SJCRH30 (cell line): ENCODE measurements at regions not wholly inside any gene's neighbourhood (a gene's known extent, or its start where the extent isn't known, plus 50 kb on each side); places are given as distances from the start of the nearest gene placed in this dataset.

Source experiments
- DNase-seq, 2 experiments: peaks; one replicate each; pipeline ENCODE4 v3.0.0-alpha.2; 2015 to 2020
- H3K27ac ChIP-seq: fragments of 250-450 bp; sonication (Bioruptor Pico); 2 replicates; pipeline ENCODE4 v1.5.1; 2020; ENCODE audit warnings: mild to moderate bottlenecking, moderate library complexity
- H3K27me3 ChIP-seq: fragments of 250-450 bp; sonication (Bioruptor Pico); 2 replicates; pipeline ENCODE4 v1.5.1; 2020; ENCODE audit warnings: mild to moderate bottlenecking, moderate library complexity
- H3K36me3 ChIP-seq: fragments of 250-450 bp; sonication (Bioruptor Pico); 2 replicates; pipeline ENCODE4 v1.5.1; 2020; ENCODE audit warnings: mild to moderate bottlenecking, moderate library complexity
- H3K4me1 ChIP-seq: fragments of 250-450 bp; sonication (Bioruptor Pico); 2 replicates; pipeline ENCODE4 v1.5.1; 2020; ENCODE audit warnings: mild to moderate bottlenecking, moderate library complexity
- H3K4me3 ChIP-seq: fragments of 250-450 bp; sonication (Bioruptor Pico); 2 replicates; pipeline ENCODE4 v1.5.1; 2020; ENCODE audit warnings: mild to moderate bottlenecking, moderate library complexity
- H3K9me3 ChIP-seq: fragments of 250-450 bp; sonication (Bioruptor Pico); replicated peaks from 2 replicates; pipeline ENCODE4 v1.5.1; 2020; ENCODE audit warnings: mild to moderate bottlenecking, moderate library complexity

- no peak for DNase-seq
- no peaks in the 10 kb centered on the region for H3K4me1 ChIP-seq
- no peaks in the 10 kb centered on the region for H3K27me3 ChIP-seq
- H3K9me3 ChIP-seq, result no peaks in the 10 kb centered on the region
- no peak overlapping the region for H3K27ac ChIP-seq
- no peak overlapping the region for H3K4me3 ChIP-seq
- no peaks in the 10 kb centered on the region for H3K36me3 ChIP-seq
Measured at GRCh38 chr11:92685049-92685448, 284.4 kb upstream of the MTNR1B start.

GRCh38 chr11:92687724-92688123, 281.7 kb upstream of the MTNR1B start:
- Histone ChIP-seq H3K4me1 (no peaks in the 10 kb centered on the region), H3K27ac (no peak overlapping the region), H3K36me3 (no peaks in the 10 kb centered on the region), H3K4me3 (no peak overlapping the region), H3K9me3 (no peaks in the 10 kb centered on the region), H3K27me3 (no peaks in the 10 kb centered on the region)
- DNase-seq, result no peak

GRCh38 chr11:92688416-92688815, 281.0 kb upstream of the MTNR1B start:
- DNase-seq, result no peak
- Histone ChIP-seq H3K4me1 (no peaks in the 10 kb centered on the region), H3K27me3 (no peaks in the 10 kb centered on the region), H3K36me3 (no peaks in the 10 kb centered on the region), H3K9me3 (no peaks in the 10 kb centered on the region), H3K27ac (no peak overlapping the region), H3K4me3 (no peak overlapping the region)

- no peaks in the 10 kb centered on the region for H3K9me3 ChIP-seq
- DNase-seq, result no peak
Measured at GRCh38 chr11:92692826-92693546, 276.5 kb upstream of the MTNR1B start.

GRCh38 chr11:92696076-92696475, 273.4 kb upstream of the MTNR1B start:
- Histone ChIP-seq H3K9me3 (no peaks in the 10 kb centered on the region), H3K27ac (no peak overlapping the region), H3K36me3 (no peaks in the 10 kb centered on the region), H3K27me3 (no peaks in the 10 kb centered on the region), H3K4me3 (no peak overlapping the region), H3K4me1 (no peaks in the 10 kb centered on the region)
- no peak for DNase-seq

More at GRCh38 chr11:92692826-92693546, 276.5 kb upstream of the MTNR1B start:
- Histone ChIP-seq H3K4me3 (no peak overlapping the region), H3K27ac (no peak overlapping the region), H3K36me3 (no peaks in the 10 kb centered on the region), H3K4me1 (no peaks in the 10 kb centered on the region), H3K27me3 (no peaks in the 10 kb centered on the region)

GRCh38 chr11:92697461-92698312, 271.8 kb upstream of the MTNR1B start:
- Histone ChIP-seq H3K27ac (no peak overlapping the region), H3K9me3 (no peaks in the 10 kb centered on the region), H3K4me1 (no peaks in the 10 kb centered on the region), H3K27me3 (no peaks in the 10 kb centered on the region), H3K36me3 (no peaks in the 10 kb centered on the region), H3K4me3 (no peak overlapping the region)
- no peak for DNase-seq

- no peak overlapping the region for H3K27ac ChIP-seq
- no peak overlapping the region for H3K4me3 ChIP-seq
- H3K36me3 ChIP-seq, result no peaks in the 10 kb centered on the region
- H3K9me3 ChIP-seq, result no peaks in the 10 kb centered on the region
- DNase-seq, result no peak
- no peaks in the 10 kb centered on the region for H3K4me1 ChIP-seq
- no peaks in the 10 kb centered on the region for H3K27me3 ChIP-seq
Measured at GRCh38 chr11:92698742-92699141, 270.7 kb upstream of the MTNR1B start.

GRCh38 chr11:92702037-92702804, 267.2 kb upstream of the MTNR1B start:
- Histone ChIP-seq H3K36me3 (no peaks in the 10 kb centered on the region), H3K27ac (no peak overlapping the region), H3K9me3 (no peaks in the 10 kb centered on the region), H3K27me3 (no peaks in the 10 kb centered on the region), H3K4me1 (no peaks in the 10 kb centered on the region), H3K4me3 (no peak overlapping the region)
- no peak for DNase-seq

- Histone ChIP-seq H3K4me3 (no peak overlapping the region), H3K36me3 (no peaks in the 10 kb centered on the region), H3K9me3 (no peaks in the 10 kb centered on the region), H3K27me3 (no peaks in the 10 kb centered on the region), H3K4me1 (peaks cover 5% of the 10 kb centered on the region), H3K27ac (no peak overlapping the region)
- DNase-seq, result no peak
Measured at GRCh38 chr11:92702805-92703448, 266.5 kb upstream of the MTNR1B start.

- Histone ChIP-seq H3K9me3 (no peaks in the 10 kb centered on the region), H3K27me3 (no peaks in the 10 kb centered on the region), H3K4me1 (peaks cover 5% of the 10 kb centered on the region), H3K27ac (no peak overlapping the region), H3K36me3 (no peaks in the 10 kb centered on the region), H3K4me3 (no peak overlapping the region)
- peak in 1 of 2 experiments; percentile 31 for DNase-seq
Measured at GRCh38 chr11:92703449-92703830, 266.0 kb upstream of the MTNR1B start.

GRCh38 chr11:92707173-92707619, 262.3 kb upstream of the MTNR1B start:
- H3K4me1 ChIP-seq, result peaks cover 5% of the 10 kb centered on the region
- H3K27me3 ChIP-seq, result no peaks in the 10 kb centered on the region
- DNase-seq, result peak; percentile 71 to 83
- H3K4me3 ChIP-seq, result no peak overlapping the region
- peak overlapping the region; percentile 21; the same call in 1 of the 2 replicates for H3K27ac ChIP-seq
- H3K36me3 ChIP-seq, result no peaks in the 10 kb centered on the region
- H3K9me3 ChIP-seq, result no peaks in the 10 kb centered on the region

- Histone ChIP-seq H3K27me3 (no peaks in the 10 kb centered on the region), H3K36me3 (no peaks in the 10 kb centered on the region), H3K27ac (peak overlapping the region; percentile 21; the same call in 1 of the 2 replicates)
Measured at GRCh38 chr11:92707665-92708064, 261.8 kb upstream of the MTNR1B start.

GRCh38 chr11:92709329-92709728, 260.1 kb upstream of the MTNR1B start:
- DNase-seq, result no peak
- Histone ChIP-seq H3K36me3 (no peaks in the 10 kb centered on the region), H3K4me1 (peaks cover 5% of the 10 kb centered on the region), H3K27me3 (no peaks in the 10 kb centered on the region), H3K9me3 (no peaks in the 10 kb centered on the region), H3K27ac (no peak overlapping the region), H3K4me3 (no peak overlapping the region)

More at GRCh38 chr11:92707665-92708064, 261.8 kb upstream of the MTNR1B start:
- Histone ChIP-seq H3K4me3 (no peak overlapping the region), H3K9me3 (no peaks in the 10 kb centered on the region), H3K4me1 (peaks cover 5% of the 10 kb centered on the region)
- no peak for DNase-seq

- Histone ChIP-seq H3K4me1 (peaks cover 5% of the 10 kb centered on the region), H3K27me3 (no peaks in the 10 kb centered on the region), H3K36me3 (no peaks in the 10 kb centered on the region), H3K4me3 (no peak overlapping the region), H3K27ac (no peak overlapping the region), H3K9me3 (no peaks in the 10 kb centered on the region)
- no peak for DNase-seq
Measured at GRCh38 chr11:92711926-92712325, 257.5 kb upstream of the MTNR1B start.
